ENCODE measurements at regions not wholly inside any gene's neighbourhood (a gene's known extent, or its start where the extent isn't known, plus 50 kb on each side); places are given as distances from the start of the nearest gene placed in this dataset.
"Not testable (repeated sequence)": the region's sequence is repeated elsewhere in the genome, so short reads cannot be mapped to it uniquely, and the experiment has no call there.

DNA sequence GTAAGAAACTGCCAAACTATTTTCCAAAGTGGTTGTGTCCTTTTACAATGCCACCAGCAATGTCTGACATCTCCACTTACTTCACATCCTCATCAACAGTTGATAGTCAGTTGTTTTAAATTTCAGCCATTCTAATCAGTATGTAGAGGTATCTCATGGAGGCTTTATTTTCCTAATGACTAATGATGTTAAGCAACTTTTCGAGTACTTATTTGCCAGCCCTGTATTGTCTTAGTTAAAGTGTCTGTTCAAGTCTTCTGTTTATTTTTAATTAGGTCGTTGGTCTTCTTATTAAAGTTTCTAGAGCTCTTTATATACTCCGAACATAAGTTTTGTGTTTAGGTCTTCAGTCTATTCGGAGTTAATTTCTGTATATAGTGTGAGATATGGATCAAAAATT, 54.9 kb upstream of the NBPF12 start:
- DNase-seq: not testable (repeated sequence)

GRCh38 chr1:146881096-146881495, 57.0 kb upstream of the NBPF12 start:
- DNase-seq: not testable (repeated sequence)

- not testable (repeated sequence) for DNase-seq
Observed at GRCh38 chr1:146863799-146864319, 74.3 kb upstream of the NBPF12 start.

DNA sequence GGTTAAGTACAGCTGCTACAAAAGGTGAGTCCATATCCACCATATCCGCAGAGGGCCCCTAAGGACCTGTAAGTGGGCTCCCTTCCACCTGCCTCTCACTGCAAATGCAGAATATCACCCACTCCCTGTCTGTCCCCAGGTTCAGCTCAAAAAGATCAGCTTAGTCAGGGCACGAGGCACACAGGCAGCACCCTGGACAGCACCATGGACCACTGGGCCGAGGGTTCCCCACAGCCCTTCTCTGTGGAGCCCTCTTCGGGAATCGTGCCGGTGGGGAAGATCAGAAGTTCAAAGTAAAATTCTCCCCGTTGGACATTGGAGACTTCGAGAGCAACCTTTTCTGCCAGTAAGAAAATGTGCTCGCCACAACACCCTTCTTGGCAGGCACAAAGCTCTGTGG, 85.0 kb upstream of the NBPF12 start:
- DNase-seq: not testable (repeated sequence)

- not testable (repeated sequence) for DNase-seq
Observed at GRCh38 chr1:146850352-146850889, 87.7 kb upstream of the NBPF12 start.

DNA sequence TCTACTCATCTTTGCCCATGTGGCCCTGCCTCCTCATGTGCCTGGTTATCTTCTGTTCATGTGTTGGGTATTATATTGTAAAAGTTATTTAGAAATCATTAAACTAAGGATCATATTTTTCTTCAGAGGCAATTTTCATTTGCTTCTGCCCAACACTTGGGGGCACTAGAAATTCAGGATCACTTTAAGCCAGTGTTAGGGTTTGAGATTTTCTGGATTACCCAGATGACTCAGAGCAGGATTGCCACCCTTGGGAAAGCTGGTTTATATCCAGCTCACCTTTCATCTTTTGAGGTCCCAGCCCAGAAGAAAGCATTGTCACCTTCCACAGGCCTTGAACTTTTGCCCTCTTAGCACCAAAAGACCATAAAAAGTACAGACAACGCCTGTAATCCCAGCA, 99.4 kb upstream of the NBPF12 start:
- DNase-seq: not testable (repeated sequence)

- DNase-seq: not testable (repeated sequence)
Observed at GRCh38 chr1:146826957-146827356, 111.2 kb upstream of the NBPF12 start.

GRCh38 chr1:146794236-146794635, 143.9 kb upstream of the NBPF12 start:
- DNase-seq: not testable (repeated sequence)

- DNase-seq: not testable (repeated sequence)
Observed at GRCh38 chr1:146792725-146793124, 145.4 kb upstream of the NBPF12 start.

DNA sequence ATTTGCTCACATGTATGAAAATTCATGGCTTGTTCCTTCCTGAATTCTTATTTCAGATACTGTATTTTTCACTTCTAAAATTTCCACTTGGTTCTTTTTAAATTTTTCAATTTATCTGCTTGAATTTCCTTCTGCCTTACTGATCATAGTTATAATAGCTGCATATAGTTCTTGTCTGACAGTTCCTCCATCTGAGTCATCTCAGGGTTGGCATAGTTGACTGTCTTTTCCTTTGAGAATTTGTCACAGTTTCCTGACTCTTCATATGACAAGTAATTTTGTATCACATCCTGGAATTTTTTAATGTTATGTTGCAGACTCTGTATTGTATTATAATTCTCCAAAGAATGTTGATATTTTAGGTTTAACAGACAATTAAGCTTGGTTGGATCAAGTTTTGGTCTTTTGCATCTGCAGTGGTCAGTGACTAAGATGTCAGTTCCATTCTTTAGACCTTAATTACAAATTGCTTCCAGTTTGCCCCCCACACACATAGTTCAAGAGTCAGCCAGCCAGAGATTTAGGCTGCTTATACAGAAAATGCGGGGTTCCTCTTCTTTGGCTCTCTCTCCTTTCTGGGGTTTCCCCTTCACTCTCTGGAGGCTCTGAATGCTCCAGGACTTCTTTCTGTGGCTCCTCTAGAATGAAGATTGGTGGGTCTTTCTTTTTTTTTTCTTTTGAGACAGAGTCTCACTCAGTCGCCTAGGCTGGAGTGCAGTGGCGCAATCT, 153.7 kb upstream of the NBPF12 start:
- DNase-seq: not testable (repeated sequence)

DNA sequence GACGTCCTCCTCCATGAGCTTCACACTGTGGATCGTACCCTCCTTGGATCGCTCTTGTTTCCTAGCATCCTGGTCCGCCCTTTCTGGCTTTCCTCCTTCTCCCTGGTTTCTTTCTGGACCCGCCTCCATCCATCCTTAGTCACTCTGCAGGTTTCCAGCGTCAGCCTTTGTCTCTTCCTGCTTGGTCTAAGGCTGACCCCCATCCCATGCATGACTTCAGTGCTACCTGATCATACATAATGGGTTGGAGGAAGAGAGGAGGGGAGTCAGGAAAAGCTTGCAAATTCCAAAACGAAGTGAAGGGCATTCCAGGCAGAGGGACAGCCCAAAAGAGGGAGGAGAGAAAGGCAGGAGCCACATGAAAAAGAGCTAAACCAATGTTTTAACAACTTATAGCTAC, 156.9 kb upstream of the NBPF12 start:
- not testable (repeated sequence) for DNase-seq

DNA sequence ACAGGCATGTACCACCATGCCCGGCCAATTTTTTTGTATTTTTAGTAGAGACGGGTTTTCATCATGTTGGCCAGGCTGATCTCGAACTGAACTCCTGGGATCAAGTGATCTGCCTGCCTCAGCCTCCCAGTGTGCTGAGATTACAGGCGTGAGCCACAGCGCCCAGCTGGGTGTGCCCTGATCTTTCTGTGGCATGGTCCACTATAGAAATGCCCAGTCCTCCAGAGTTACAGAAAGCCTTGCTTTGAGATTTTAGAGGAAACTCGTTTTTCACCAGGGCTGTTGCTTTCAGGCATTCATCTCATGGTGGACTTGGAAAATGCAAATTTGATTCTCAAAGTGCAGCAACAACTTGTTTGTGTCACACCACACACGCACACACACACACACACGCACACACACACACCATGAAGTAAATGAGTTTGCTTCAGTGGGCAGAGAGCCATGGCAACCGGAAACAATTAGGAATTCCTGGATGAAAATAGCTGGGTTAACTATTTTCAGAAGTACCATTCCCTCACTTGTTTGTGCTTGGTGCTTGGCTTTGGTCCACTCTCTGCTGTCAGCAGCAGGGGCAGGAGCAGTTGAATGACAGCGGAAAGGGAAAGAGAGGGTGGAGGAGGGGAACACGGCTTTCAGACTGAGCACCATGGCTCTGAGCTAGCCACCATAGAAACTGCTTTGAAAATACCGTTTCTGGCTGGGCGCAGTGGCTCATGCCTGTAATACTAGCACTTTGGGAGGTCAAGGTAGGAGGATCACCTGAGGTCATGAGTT, 160.1 kb upstream of the NBPF12 start:
- DNase-seq: not testable (repeated sequence)

DNA sequence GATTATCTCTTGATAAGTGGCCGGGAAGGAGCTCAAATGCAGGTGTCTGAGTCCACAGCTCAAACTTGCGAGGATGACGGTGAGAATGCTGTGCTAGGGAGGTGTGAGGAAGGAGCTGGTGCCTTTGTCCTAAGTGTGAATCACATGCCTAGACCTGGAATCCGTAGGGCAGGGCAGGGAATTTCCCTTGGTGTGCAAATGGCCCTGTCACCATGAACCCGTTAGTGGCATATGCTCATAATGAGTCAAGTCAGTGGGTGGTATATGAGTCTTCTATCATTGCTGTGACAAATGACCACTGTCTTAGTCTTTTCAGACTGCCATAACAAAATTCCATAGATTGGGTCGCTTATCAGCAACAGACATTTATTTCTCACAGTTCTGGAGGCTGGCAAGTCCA, 163.1 kb upstream of the NBPF12 start:
- not testable (repeated sequence) for DNase-seq

DNA sequence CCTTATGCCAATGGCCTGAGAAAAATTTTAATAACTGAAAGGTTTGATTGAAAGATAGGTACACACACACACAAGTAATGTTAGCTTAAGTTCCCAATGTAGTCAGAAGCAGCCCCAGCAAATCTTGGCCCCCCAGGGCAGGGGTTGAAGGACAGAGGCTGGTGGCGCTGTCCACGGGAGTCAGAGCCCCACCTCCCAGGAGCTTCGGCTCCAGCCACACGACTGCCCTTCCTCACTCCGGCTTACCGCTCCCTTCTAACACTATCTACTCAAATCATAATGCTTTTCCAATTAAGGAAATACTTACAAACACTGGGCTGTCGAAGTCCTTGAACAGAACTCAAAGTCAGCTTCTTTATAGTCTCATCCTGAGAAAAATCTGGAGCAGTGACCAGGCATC, 163.9 kb upstream of the NBPF12 start:
- DNase-seq: not testable (repeated sequence)

DNA sequence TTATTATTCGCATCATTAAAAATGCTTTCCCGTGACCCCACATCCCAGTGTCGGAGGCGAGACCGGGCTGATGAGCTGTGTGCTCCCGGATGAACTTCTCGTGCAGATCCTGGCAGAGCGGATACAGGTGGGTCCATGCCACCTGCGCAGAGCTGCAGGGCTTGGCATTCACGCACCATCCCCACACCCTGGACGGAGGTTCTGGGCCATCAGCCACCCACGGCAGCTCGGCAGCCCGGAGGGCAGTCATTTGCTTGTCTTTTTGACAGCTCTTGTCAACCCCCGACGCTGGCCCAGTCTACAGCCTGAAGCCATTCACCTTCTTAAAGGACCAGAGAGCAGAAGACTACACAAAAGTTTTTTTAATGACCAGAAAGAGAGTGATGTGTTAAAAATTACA, 166.7 kb upstream of the NBPF12 start:
- not testable (repeated sequence) for DNase-seq

- DNase-seq: not testable (repeated sequence)
Observed at GRCh38 chr1:146770998-146771397, 167.1 kb upstream of the NBPF12 start.

DNA sequence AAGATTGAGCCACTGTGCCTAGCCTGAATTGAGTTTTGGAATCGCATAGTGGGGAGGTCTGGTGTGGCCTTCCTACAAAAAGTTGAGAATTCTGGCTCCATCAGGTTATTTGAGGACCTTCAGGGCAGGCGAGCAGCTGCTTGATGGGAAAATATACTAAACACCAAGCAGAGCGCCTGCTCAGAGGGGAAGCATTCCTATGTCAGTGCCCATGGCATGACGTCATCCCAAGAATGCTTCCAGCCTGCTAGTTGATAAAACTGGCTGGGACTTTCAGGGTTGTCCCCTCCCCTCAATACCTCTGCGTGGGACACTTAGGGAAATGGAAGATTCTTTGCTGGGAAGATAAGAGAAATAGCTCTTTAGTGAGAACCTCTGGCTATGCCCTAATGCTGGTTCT, 174.9 kb upstream of the NBPF12 start:
- DNase-seq: not testable (repeated sequence)

- DNase-seq: not testable (repeated sequence)
Observed at GRCh38 chr1:146756858-146757257, 181.3 kb upstream of the NBPF12 start.

GRCh38 chr1:146748686-146749085, 189.4 kb upstream of the NBPF12 start:
- DNase-seq: not testable (repeated sequence)

- DNase-seq: not testable (repeated sequence)
Observed at GRCh38 chr1:146731981-146732680, 206.0 kb upstream of the NBPF12 start.

DNA sequence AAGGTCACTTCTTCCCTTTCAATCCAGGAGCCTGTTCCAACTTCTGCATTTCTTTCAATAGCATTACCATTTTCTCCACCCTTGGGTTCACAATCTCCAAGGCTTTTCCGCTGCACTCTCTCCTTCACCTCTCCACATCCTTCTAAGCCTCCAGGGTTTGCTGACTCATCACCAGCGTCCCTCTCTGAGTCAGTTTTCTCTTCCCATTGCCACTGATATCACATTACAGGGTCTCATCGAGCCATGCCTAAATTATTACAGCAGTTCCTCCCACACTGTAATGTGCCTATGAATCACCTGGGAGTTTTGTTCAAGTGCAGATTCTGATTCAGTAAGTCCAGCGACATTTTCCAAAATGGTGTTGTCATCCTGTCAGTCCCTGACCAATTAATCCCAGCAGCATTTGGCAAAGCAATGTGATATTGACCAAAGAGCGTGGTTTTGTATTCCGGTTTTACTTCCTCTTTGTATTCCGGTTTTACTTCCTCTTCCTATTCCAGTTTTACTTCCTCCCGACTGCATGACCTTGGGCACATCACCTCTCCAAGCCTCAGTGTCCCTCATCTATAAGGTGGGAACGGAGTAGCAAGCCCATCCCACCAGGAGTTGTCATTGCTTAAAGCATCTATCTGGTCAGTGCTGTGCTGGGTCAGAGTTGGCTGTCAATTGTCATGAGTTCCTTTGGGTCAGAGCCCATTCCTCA, 208.3 kb upstream of the NBPF12 start:
- DNase-seq: not testable (repeated sequence)

- DNase-seq: not testable (repeated sequence)
Observed at GRCh38 chr1:146715054-146715453, 223.1 kb upstream of the NBPF12 start.
